ENCODE measurements at regions not wholly inside any gene's neighbourhood (a gene's known extent, or its start where the extent isn't known, plus 50 kb on each side); places are given as distances from the start of the nearest gene placed in this dataset.
"Not testable (repeated sequence)": the region's sequence is repeated elsewhere in the genome, so short reads cannot be mapped to it uniquely, and the experiment has no call there.

GRCh38 chr6:155627722-155628212, 172.1 kb upstream of the NOX3 start:
- TF ChIP-seq, protein P1, sequence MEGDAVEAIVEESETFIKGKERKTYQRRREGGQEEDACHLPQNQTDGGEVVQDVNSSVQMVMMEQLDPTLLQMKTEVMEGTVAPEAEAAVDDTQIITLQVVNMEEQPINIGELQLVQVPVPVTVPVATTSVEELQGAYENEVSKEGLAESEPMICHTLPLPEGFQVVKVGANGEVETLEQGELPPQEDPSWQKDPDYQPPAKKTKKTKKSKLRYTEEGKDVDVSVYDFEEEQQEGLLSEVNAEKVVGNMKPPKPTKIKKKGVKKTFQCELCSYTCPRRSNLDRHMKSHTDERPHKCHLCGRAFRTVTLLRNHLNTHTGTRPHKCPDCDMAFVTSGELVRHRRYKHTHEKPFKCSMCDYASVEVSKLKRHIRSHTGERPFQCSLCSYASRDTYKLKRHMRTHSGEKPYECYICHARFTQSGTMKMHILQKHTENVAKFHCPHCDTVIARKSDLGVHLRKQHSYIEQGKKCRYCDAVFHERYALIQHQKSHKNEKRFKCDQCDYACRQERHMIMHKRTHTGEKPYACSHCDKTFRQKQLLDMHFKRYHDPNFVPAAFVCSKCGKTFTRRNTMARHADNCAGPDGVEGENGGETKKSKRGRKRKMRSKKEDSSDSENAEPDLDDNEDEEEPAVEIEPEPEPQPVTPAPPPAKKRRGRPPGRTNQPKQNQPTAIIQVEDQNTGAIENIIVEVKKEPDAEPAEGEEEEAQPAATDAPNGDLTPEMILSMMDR (IDR thresholded peaks at IDR 0.05), result not testable (repeated sequence)
- TF ChIP-seq POLR2AphosphoS5 (IDR thresholded peaks at IDR 0.05); POLR2A (IDR thresholded peaks at IDR 0.05; ENCODE audit: low read depth): not testable (repeated sequence)

Data from esophagus muscularis mucosa (tissue), 3 donors.